ENCODE measurements at regions not wholly inside any gene's neighbourhood (a gene's known extent, or its start where the extent isn't known, plus 50 kb on each side); places are given as distances from the start of the nearest gene placed in this dataset.

DNA sequence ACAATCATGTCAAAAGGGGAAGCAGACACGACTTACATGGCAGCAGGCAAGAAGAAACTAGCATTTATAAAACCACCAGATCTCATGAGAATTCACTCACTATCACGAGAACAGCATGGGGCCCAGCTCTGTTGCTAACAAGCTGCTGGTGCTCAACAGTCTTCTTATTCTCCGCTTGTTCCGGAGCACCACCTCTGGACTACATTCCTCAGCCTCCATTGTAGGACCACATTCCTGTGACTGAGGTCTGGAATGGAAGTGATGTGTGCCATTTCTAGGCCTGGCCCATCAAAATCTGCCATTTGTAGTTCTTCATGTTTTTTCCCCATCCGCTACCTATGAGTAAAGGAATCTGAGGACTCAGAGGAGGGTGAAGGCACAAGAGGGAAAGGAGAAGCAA is 111.5 kb upstream of the PTCHD1 start:
- 87 to 88% methylated on average over 5 of the region's 5 CpGs for WGBS, 2 donors
- DNase-seq, result no peak
- Histone ChIP-seq H3K36me3 (no peaks in the 10 kb centered on the region), H3K4me1 (no peaks in the 10 kb centered on the region), H3K9me3 (no peaks in the 10 kb centered on the region), H3K27ac (no peak overlapping the region), H3K27me3 (no peaks in the 10 kb centered on the region), H3K4me3 (no peak overlapping the region)
- TF ChIP-seq CTCF (IDR thresholded peaks at IDR 0.05), result no peak
- no peak for ATAC-seq
- intact Hi-C loops (cut with DNase I), result no loop called here

GRCh38 chrX:23228454-23228853 is 106.2 kb upstream of the PTCHD1 start:
- ATAC-seq, result no peak
- TF ChIP-seq CTCF (IDR thresholded peaks at IDR 0.05), result no peak
- intact Hi-C loops (cut with DNase I), result no loop called here
- H3K27me3 ChIP-seq, result no peaks in the 10 kb centered on the region
- no peak overlapping the region for H3K27ac ChIP-seq
- no peak overlapping the region for H3K4me3 ChIP-seq
- no peaks in the 10 kb centered on the region for H3K36me3 ChIP-seq
- 20 to 46% methylated on average over 3 of the region's 3 CpGs for WGBS, 2 donors
- no peaks in the 10 kb centered on the region for H3K9me3 ChIP-seq
- no peaks in the 10 kb centered on the region for H3K4me1 ChIP-seq
- no peak for DNase-seq

- intact Hi-C loops (cut with DNase I), result no loop called here
- Histone ChIP-seq H3K4me3 (no peak overlapping the region), H3K36me3 (no peaks in the 10 kb centered on the region), H3K27ac (no peak overlapping the region), H3K27me3 (no peaks in the 10 kb centered on the region), H3K4me1 (no peaks in the 10 kb centered on the region), H3K9me3 (no peaks in the 10 kb centered on the region)
- peak in 6 of 8 donors; percentile 28 to 76 (median 63) for ATAC-seq
- 15 to 22% methylated on average over 5 of the region's 5 CpGs for WGBS, 2 donors
- TF ChIP-seq CTCF (IDR thresholded peaks at IDR 0.05), result no peak
- DNase-seq, result peak in 1 of 2 donors; percentile 3
These were observed 105.7 kb upstream of the PTCHD1 start for GRCh38 chrX:23228950-23229448.

DNA sequence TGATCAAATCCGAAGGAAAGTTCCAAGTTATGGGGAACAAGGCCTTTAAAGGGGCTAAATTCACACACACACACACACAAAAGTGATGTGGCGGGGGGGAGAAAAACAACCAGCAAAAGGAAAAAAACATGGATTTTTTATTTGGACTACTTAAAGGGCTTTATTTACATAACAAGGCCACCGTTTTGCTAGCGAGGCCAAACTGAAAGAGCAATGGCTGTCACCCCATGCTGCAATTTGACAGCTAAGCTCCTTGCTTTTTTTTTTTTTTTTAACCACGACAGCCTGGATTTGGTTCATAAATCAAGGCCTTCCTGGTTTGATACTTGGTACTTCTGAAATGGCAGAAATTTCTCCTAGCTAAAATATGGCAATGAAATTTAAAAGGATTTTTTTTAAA is 99.6 kb upstream of the PTCHD1 start:
- no peak overlapping the region for H3K27ac ChIP-seq
- no peak for DNase-seq
- no peak for TF ChIP-seq CTCF (IDR thresholded peaks at IDR 0.05)
- H3K4me1 ChIP-seq, result no peaks in the 10 kb centered on the region
- no peak overlapping the region for H3K4me3 ChIP-seq
- H3K27me3 ChIP-seq, result no peaks in the 10 kb centered on the region
- no peak for ATAC-seq
- H3K36me3 ChIP-seq, result no peaks in the 10 kb centered on the region
- WGBS, 2 donors, result 85 to 86% methylated on average over 5 of the region's 5 CpGs
- intact Hi-C loops (cut with DNase I), result no loop called here
- peaks cover 0 to 6% (median 0%) of the 10 kb centered on the region in 11 donors for H3K9me3 ChIP-seq
